GM12891 (cell line): ENCODE measurements at regions not wholly inside any gene's neighbourhood (a gene's known extent, or its start where the extent isn't known, plus 50 kb on each side); places are given as distances from the start of the nearest gene placed in this dataset.

ENCODE experiments used
- POLR2A ChIP-seq: IDR thresholded peaks from 2 replicates; pipeline ENCODE4 v1.6.1; 2011; ENCODE audit warnings: low read depth, low read length, control low read depth
- POLR2AphosphoS5 ChIP-seq: IDR thresholded peaks from 2 replicates; pipeline ENCODE4 v1.6.1; 2011; ENCODE audit warnings: low read depth, low read length, control low read depth
- POU2F2 ChIP-seq: IDR thresholded peaks from 2 replicates; pipeline ENCODE4 v1.6.1; 2011; ENCODE audit warnings: low read depth, mild to moderate bottlenecking, control low read depth, low read length, moderate library complexity
- SPI1 ChIP-seq: IDR thresholded peaks from 2 replicates; pipeline ENCODE4 v1.6.1; 2011; ENCODE audit warnings: low read depth, low read length, control low read depth
- TAF1 ChIP-seq: IDR thresholded peaks from 2 replicates; pipeline ENCODE4 v1.6.1; 2011; ENCODE audit warnings: low read depth, low read length, control low read depth

- no peak for TF ChIP-seq POLR2A
- no peak for TF ChIP-seq POLR2AphosphoS5
- no peak for TF ChIP-seq TAF1
- TF ChIP-seq SPI1, result no peak
- TF ChIP-seq POU2F2, result no peak
Measured at GRCh38 chr13:22944378-22944777, 236.4 kb upstream of the SGCG start.
